Activated CD8-positive, alpha-beta T cell treated with anti-CD3 and anti-CD28 coated beads for 36 hours (primary cell): ENCODE measurements at regions not wholly inside any gene's neighbourhood (a gene's known extent, or its start where the extent isn't known, plus 50 kb on each side); places are given as distances from the start of the nearest gene placed in this dataset.

Experiments used
- ATAC-seq: fragments of 200-7000 bp; cut with Tn5 transposase; one replicate; pipeline ENCODE4 v1.10.0; 2021; ENCODE audit warnings: mild to moderate bottlenecking, moderate library complexity
- CTCF ChIA-PET: fragments of 350-600 bp; sonication (Branson Sonifier 250); formaldehyde crosslinking; loops from one replicate; lab custom pipeline; 2021; ENCODE audit warnings: antibody characterized with exemption; lab: Charles Lee
- POLR2A ChIA-PET: fragments of 350-600 bp; sonication (Branson Sonifier 250); formaldehyde crosslinking; loops from one replicate; lab custom pipeline; 2021; ENCODE audit warnings: antibody characterized with exemption; lab: Charles Lee
- DNase-seq: peaks from one replicate; pipeline ENCODE4 v3.0.0-alpha.2; 2020
- H3K27ac Mint-ChIP-seq: one replicate; pipeline ENCODE4 v1.8.0; 2021; ENCODE audit warnings: mild to moderate bottlenecking, mixed read lengths
- H3K27me3 Mint-ChIP-seq: one replicate; pipeline ENCODE4 v1.8.0; 2021; ENCODE audit warnings: mixed read lengths
- H3K36me3 Mint-ChIP-seq: one replicate; pipeline ENCODE4 v1.8.0; 2021; ENCODE audit warnings: low read depth, mixed read lengths
- H3K4me1 Mint-ChIP-seq: one replicate; pipeline ENCODE4 v1.8.0; 2021; ENCODE audit warnings: low read depth, mixed read lengths
- H3K4me3 Mint-ChIP-seq: one replicate; pipeline ENCODE4 v1.8.0; 2021; ENCODE audit warnings: mild to moderate bottlenecking, moderate library complexity, mixed read lengths
- H3K9me3 Mint-ChIP-seq: one replicate; pipeline ENCODE4 v1.8.0; 2021; ENCODE audit warnings: mixed read lengths
- intact Hi-C: fragments of 100-400 bp; cut with micrococcal nuclease; formaldehyde crosslinking; loops from one replicate; pipeline ENCODE4 v1.10.0; 2022
- TF ChIP-seq, protein P1 (sequence below): fragments of 200-600 bp; IDR thresholded peaks from one replicate; pipeline ENCODE4 v1.8.0; 2022; ENCODE audit warnings: antibody characterized with exemption, mild to moderate bottlenecking

DNA sequence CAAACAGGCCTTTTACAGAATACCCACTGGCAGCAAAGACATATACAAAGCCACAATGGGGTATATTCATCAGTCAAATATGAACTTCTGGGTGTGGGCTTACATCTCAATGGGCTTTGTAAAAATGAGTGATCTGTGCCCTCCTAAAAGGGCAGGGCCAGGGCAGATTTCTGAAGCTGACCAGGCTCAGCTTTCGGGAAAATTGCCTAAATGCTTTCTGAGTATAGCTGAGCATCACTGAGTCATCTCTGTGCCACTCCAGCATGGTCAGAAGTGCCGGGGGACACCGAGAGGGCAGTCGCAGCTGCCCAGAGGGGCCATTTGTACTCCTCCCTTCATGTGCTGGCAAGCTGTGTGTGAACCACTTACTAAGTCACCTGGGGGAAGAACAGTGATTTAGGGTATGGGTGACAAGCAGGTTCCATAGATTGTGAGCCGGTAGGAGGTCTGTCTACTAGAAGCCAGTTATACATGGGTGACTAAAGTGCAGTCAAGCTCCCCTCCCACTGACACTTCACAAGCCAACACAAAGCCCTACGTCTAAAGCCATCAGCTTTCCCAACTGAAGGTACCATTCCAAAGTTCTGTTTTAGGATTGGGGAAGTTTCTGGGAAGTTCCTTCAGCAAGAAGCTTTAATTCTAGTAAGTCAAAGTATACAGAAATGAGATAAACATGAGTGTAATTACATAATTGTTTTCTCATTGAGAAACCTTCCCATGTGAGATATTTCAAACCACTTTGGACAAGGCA, 147.6 kb upstream of the TAB2 start:
- Mint-ChIP-seq H3K36me3 (no peaks in the 10 kb centered on the region), H3K9me3 (peaks cover 3% of the 10 kb centered on the region), H3K4me1 (peaks cover 45% of the 10 kb centered on the region), H3K27me3 (no peaks in the 10 kb centered on the region), H3K4me3 (no peak overlapping the region), H3K27ac (peak overlapping the region; percentile 74)
- DNase-seq (no peak), ATAC-seq (peak; percentile 50)
- TF ChIP-seq, protein P1, sequence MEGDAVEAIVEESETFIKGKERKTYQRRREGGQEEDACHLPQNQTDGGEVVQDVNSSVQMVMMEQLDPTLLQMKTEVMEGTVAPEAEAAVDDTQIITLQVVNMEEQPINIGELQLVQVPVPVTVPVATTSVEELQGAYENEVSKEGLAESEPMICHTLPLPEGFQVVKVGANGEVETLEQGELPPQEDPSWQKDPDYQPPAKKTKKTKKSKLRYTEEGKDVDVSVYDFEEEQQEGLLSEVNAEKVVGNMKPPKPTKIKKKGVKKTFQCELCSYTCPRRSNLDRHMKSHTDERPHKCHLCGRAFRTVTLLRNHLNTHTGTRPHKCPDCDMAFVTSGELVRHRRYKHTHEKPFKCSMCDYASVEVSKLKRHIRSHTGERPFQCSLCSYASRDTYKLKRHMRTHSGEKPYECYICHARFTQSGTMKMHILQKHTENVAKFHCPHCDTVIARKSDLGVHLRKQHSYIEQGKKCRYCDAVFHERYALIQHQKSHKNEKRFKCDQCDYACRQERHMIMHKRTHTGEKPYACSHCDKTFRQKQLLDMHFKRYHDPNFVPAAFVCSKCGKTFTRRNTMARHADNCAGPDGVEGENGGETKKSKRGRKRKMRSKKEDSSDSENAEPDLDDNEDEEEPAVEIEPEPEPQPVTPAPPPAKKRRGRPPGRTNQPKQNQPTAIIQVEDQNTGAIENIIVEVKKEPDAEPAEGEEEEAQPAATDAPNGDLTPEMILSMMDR = no peak
- intact Hi-C loops = no loop called here
- ChIA-PET CTCF (interaction anchor here (1.0 to 1.1 kb wide), 3 partner anchors 11 to 389 kb away, joined by 3 read pairs; no protein-coding TSS in a partner anchor), POLR2A (no interaction called here)

GRCh38 chr6:149170564-149171452, 146.7 kb upstream of the TAB2 start:
- POLR2A ChIA-PET = interaction anchor here (1.1 kb wide), 1 partner anchor 149 kb away, joined by 3 read pairs; no protein-coding TSS in a partner anchor
- H3K27ac Mint-ChIP-seq = peak overlapping the region; percentile 65

GRCh38 chr6:149173222-149173621, 144.3 kb upstream of the TAB2 start:
- ChIA-PET CTCF (no interaction called here), POLR2A (interaction anchor here (0.5 kb wide), 1 partner anchor 152 kb away, joined by 3 read pairs; no protein-coding TSS in a partner anchor)
- H3K9me3 Mint-ChIP-seq = peaks cover 3% of the 10 kb centered on the region
- DNase-seq (no peak), ATAC-seq (no peak)
- TF ChIP-seq, protein P1 = no peak
- H3K4me3 Mint-ChIP-seq = no peak overlapping the region
- no peaks in the 10 kb centered on the region for H3K36me3 Mint-ChIP-seq
- H3K4me1 Mint-ChIP-seq = peaks cover 32% of the 10 kb centered on the region
- no peaks in the 10 kb centered on the region for H3K27me3 Mint-ChIP-seq
- intact Hi-C loops = no loop called here
- no peak overlapping the region for H3K27ac Mint-ChIP-seq

More at GRCh38 chr6:149170564-149171452, 146.7 kb upstream of the TAB2 start:
- peak; percentile 24 for ATAC-seq
- Mint-ChIP-seq H3K36me3 (no peaks in the 10 kb centered on the region), H3K9me3 (peaks cover 3% of the 10 kb centered on the region), H3K4me1 (peaks cover 46% of the 10 kb centered on the region), H3K27me3 (no peaks in the 10 kb centered on the region), H3K4me3 (no peak overlapping the region)
- CTCF ChIA-PET = interaction anchor here (0.9 to 1.1 kb wide), 4 partner anchors 18 to 390 kb away, joined by 3 read pairs; no protein-coding TSS in a partner anchor
- TF ChIP-seq, protein P1 = no peak
- intact Hi-C loops = no loop called here
- DNase-seq = no peak

GRCh38 chr6:149174962-149175361, 142.6 kb upstream of the TAB2 start:
- H3K27me3 Mint-ChIP-seq = no peaks in the 10 kb centered on the region
- ChIA-PET CTCF (interaction anchor here (1.1 to 1.6 kb wide), 2 partner anchors 13 to 20 kb away, joined by 3 to 7 read pairs; no protein-coding TSS in a partner anchor), POLR2A (interaction anchor here (0.7 to 1.6 kb wide), 2 partner anchors 11 to 188 kb away, joined by 3 to 4 read pairs; no protein-coding TSS in a partner anchor)
- no peaks in the 10 kb centered on the region for H3K9me3 Mint-ChIP-seq
- DNase-seq (no peak), ATAC-seq (no peak)
- H3K27ac Mint-ChIP-seq = no peak overlapping the region
- intact Hi-C loops = no loop called here
- TF ChIP-seq, protein P1 = no peak
- H3K36me3 Mint-ChIP-seq = no peaks in the 10 kb centered on the region
- peaks cover 15% of the 10 kb centered on the region for H3K4me1 Mint-ChIP-seq
- H3K4me3 Mint-ChIP-seq = no peak overlapping the region
